Astrocyte of the spinal cord (primary cell): ENCODE measurements at regions not wholly inside any gene's neighbourhood (a gene's known extent, or its start where the extent isn't known, plus 50 kb on each side); places are given as distances from the start of the nearest gene placed in this dataset.
A peak's percentile ranks its signal among the peaks of the same experiment; 100 is the strongest.

Experiments
- DNase-seq: peaks from one replicate; pipeline ENCODE4 v3.0.0; 2011; ENCODE audit warnings: low read depth, low spot score
- H3K4me3 ChIP-seq: 2 replicates; pipeline ENCODE4 v1.5.1; 2011; ENCODE audit warnings: low read depth, mild to moderate bottlenecking, low read length, moderate library complexity
- CTCF ChIP-seq: IDR thresholded peaks from 2 replicates; pipeline ENCODE4 v1.5.1; 2012; ENCODE audit warnings: low read depth, mild to moderate bottlenecking, low read length, inconsistent platforms
- in situ Hi-C: cut with HindIII; loops from 2 replicates; pipeline ENCODE4 v1.10.0; 2017; ENCODE audit warnings: low sequenced_read_pairs

- in situ Hi-C loops, result no loop called here
- no peak for DNase-seq
Measured at GRCh38 chr2:67600222-67600871, 203.2 kb downstream of the ETAA1 start.

GRCh38 chr2:67600946-67601345 lies 203.8 kb downstream of the ETAA1 start:
- in situ Hi-C loops, result no loop called here
- TF ChIP-seq CTCF, result no peak
- H3K4me3 ChIP-seq, result no peak overlapping the region
- peak; percentile 60 for DNase-seq

More at GRCh38 chr2:67600222-67600871, 203.2 kb downstream of the ETAA1 start:
- no peak overlapping the region for H3K4me3 ChIP-seq
- TF ChIP-seq CTCF, result no peak

GRCh38 chr2:67604360-67604759 lies 207.2 kb downstream of the ETAA1 start:
- in situ Hi-C loops, result no loop called here
- no peak overlapping the region for H3K4me3 ChIP-seq
- TF ChIP-seq CTCF, result no peak
- no peak for DNase-seq

GRCh38 chr2:67612576-67613042 lies 215.5 kb downstream of the ETAA1 start:
- in situ Hi-C loops, result no loop called here
- no peak for DNase-seq
- TF ChIP-seq CTCF, result no peak
- no peak overlapping the region for H3K4me3 ChIP-seq

- no peak overlapping the region for H3K4me3 ChIP-seq
- no peak for DNase-seq
- in situ Hi-C loops, result no loop called here
- no peak for TF ChIP-seq CTCF
Measured at GRCh38 chr2:67613227-67613626, 216.1 kb downstream of the ETAA1 start.

- in situ Hi-C loops, result no loop called here
- TF ChIP-seq CTCF, result no peak
- no peak for DNase-seq
- no peak overlapping the region for H3K4me3 ChIP-seq
Measured at GRCh38 chr2:67614454-67614853, 217.3 kb downstream of the ETAA1 start.
